Activated B cell treated with CpG ODN at 0.5 μM for 24 hours (primary cell): ENCODE measurements at regions not wholly inside any gene's neighbourhood (a gene's known extent, or its start where the extent isn't known, plus 50 kb on each side); places are given as distances from the start of the nearest gene placed in this dataset.

Experiments used
- ATAC-seq: fragments of 200-7000 bp; cut with Tn5 transposase; one replicate; pipeline ENCODE4 v1.10.0; 2021; ENCODE audit warnings: low read depth, mild to moderate bottlenecking, moderate library complexity
- CTCF ChIA-PET: fragments of 350-600 bp; sonication (Branson Sonifier 250); formaldehyde crosslinking; loops from one replicate; lab custom pipeline; 2021; ENCODE audit warnings: antibody characterized with exemption; lab: Charles Lee
- POLR2A ChIA-PET: fragments of 350-600 bp; sonication (Branson Sonifier 250); formaldehyde crosslinking; loops from one replicate; lab custom pipeline; 2021; ENCODE audit warnings: antibody characterized with exemption; lab: Charles Lee
- DNase-seq: peaks from one replicate; pipeline ENCODE4 v3.0.0; 2022
- H3K27ac Mint-ChIP-seq: one replicate; pipeline ENCODE4 v1.8.0; 2020; ENCODE audit warnings: mixed read lengths
- H3K27me3 Mint-ChIP-seq: one replicate; pipeline ENCODE4 v1.8.0; 2021; ENCODE audit warnings: mixed read lengths
- H3K36me3 Mint-ChIP-seq: one replicate; pipeline ENCODE4 v1.8.0; 2021; ENCODE audit warnings: low read depth, mixed read lengths
- H3K4me1 Mint-ChIP-seq: one replicate; pipeline ENCODE4 v1.8.0; 2021; ENCODE audit warnings: mixed read lengths
- H3K4me3 Mint-ChIP-seq: one replicate; pipeline ENCODE4 v1.8.0; 2020; ENCODE audit warnings: mild to moderate bottlenecking, mixed read lengths
- H3K9me3 Mint-ChIP-seq: one replicate; pipeline ENCODE4 v1.8.0; 2020; ENCODE audit warnings: mixed read lengths
- CTCF ChIP-seq: fragments of 200-600 bp; IDR thresholded peaks from one replicate; pipeline ENCODE4 v1.8.0; 2022; ENCODE audit warnings: antibody characterized with exemption, mild to moderate bottlenecking
- intact Hi-C: fragments of 100-400 bp; cut with micrococcal nuclease; formaldehyde crosslinking; loops from one replicate; pipeline ENCODE4 v1.15.1; 2024

DNA sequence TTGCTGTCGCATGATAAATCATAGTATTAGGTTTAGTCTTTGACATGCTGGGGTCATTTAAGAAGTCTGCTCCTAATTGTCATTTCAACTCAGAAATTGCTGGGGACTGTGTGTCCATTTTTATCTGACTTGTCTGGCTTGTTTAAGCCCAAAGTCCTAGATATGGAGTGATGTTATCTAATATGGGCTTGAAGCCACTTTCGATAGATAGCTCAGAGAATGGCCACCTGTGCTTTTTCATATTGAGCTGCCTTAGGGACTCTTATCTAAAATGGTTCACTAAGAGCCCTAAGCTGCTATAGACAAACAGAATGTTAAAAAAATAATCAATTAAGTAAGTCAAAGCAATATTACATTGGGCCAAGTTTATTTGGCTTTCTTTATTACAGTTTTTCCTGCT is 81.6 kb upstream of the CNTNAP4 start:
- ChIA-PET CTCF (no interaction called here), POLR2A (no interaction called here)
- no peaks in the 10 kb centered on the region for H3K27me3 Mint-ChIP-seq
- H3K4me3 Mint-ChIP-seq = no peak overlapping the region
- intact Hi-C loops = no loop called here
- H3K4me1 Mint-ChIP-seq = no peaks in the 10 kb centered on the region
- H3K9me3 Mint-ChIP-seq = peaks cover 3% of the 10 kb centered on the region
- no peak for ATAC-seq
- no peak for DNase-seq
- no peaks in the 10 kb centered on the region for H3K36me3 Mint-ChIP-seq
- no peak for TF ChIP-seq CTCF
- no peak overlapping the region for H3K27ac Mint-ChIP-seq

DNA sequence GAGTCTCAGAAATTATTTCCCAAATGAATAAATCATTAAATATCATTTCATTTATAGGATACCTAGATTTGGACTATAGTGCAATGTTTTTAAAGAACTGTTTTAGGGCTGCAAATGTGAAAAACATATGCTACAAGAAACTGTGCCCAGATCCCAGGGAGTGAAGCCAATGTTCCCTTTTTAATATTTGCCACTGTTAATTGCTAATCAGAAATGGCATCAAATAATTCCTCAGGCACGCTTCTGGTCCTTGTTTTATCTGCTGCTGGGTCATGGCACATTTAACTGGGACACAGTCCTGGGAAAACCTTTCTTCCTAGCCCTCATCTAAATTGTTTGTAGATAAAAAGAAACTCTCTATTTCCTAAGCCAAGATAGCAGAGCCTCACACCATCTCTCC is 79.3 kb upstream of the CNTNAP4 start:
- DNase-seq (no peak), ATAC-seq (no peak)
- Mint-ChIP-seq H3K4me3 (no peak overlapping the region), H3K27me3 (no peaks in the 10 kb centered on the region), H3K36me3 (no peaks in the 10 kb centered on the region), H3K9me3 (no peaks in the 10 kb centered on the region), H3K4me1 (no peaks in the 10 kb centered on the region), H3K27ac (no peak overlapping the region)
- no peak for TF ChIP-seq CTCF
- ChIA-PET CTCF (no interaction called here), POLR2A (no interaction called here)
- intact Hi-C loops = no loop called here

DNA sequence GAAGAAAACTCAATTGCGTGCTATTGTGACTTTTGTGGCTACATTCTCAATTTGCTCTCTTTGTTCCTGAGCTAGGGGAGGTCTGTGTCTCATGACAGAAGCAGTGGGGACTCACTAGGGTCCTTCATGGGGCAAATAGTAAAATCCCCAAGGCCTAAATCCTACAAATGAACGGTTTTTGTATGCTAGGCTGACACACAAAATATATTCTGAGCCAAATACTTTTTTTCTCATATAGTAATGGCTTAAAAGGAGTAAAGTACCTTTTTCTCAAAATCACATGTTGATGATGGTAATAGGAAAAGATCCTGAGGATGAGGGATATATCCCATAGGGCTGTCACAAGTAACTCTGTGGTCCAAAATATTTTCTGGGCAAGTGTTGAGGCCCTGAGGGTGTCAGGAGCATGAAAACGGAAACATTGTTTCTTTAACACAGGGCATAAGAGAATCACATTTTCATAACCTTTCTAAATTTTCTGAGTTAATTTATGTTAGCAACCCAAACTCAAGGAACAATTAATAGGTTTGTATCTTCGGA is 77.5 kb upstream of the CNTNAP4 start:
- no peak for ATAC-seq
- H3K4me3 Mint-ChIP-seq = no peak overlapping the region
- DNase-seq = no peak
- CTCF ChIA-PET = no interaction called here
- H3K4me1 Mint-ChIP-seq = no peaks in the 10 kb centered on the region
- no peaks in the 10 kb centered on the region for H3K27me3 Mint-ChIP-seq
- POLR2A ChIA-PET = no interaction called here
- no peak overlapping the region for H3K27ac Mint-ChIP-seq
- peaks cover 6% of the 10 kb centered on the region for H3K9me3 Mint-ChIP-seq
- intact Hi-C loops = no loop called here
- no peak for TF ChIP-seq CTCF
- no peaks in the 10 kb centered on the region for H3K36me3 Mint-ChIP-seq

DNA sequence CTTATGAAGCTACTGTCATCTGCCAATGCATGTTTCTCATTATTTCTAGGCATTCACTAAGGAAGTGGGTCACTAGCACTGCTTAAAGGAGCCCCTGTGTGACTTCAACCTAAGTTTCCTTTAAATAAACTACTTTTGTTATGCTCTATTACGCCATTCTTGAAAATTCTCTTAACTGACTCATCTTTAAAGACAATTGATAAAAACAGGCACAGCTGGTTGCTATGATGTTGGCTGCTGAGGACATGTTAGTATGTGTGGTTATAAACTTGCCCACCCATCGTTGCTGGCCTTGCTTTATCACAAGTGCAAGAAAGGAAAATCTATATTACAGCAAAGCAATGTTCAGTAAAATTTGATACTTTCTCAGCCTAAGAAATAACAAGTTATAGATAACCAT is 75.8 kb upstream of the CNTNAP4 start:
- no peak for TF ChIP-seq CTCF
- no peak for DNase-seq
- Mint-ChIP-seq H3K4me1 (no peaks in the 10 kb centered on the region), H3K36me3 (no peaks in the 10 kb centered on the region), H3K27me3 (no peaks in the 10 kb centered on the region), H3K9me3 (peaks cover 6% of the 10 kb centered on the region), H3K27ac (no peak overlapping the region), H3K4me3 (no peak overlapping the region)
- intact Hi-C loops = no loop called here
- ChIA-PET POLR2A (no interaction called here), CTCF (no interaction called here)
- ATAC-seq = no peak

- Mint-ChIP-seq H3K36me3 (no peaks in the 10 kb centered on the region), H3K27me3 (no peaks in the 10 kb centered on the region), H3K4me3 (no peak overlapping the region), H3K27ac (no peak overlapping the region), H3K4me1 (no peaks in the 10 kb centered on the region), H3K9me3 (peaks cover 6% of the 10 kb centered on the region)
- CTCF ChIA-PET = no interaction called here
- POLR2A ChIA-PET = no interaction called here
- intact Hi-C loops = no loop called here
- DNase-seq (no peak), ATAC-seq (no peak)
- TF ChIP-seq CTCF = no peak
Measured at GRCh38 chr16:76204249-76204648, 73.0 kb upstream of the CNTNAP4 start.
